ENCODE measurements at regions not wholly inside any gene's neighbourhood (a gene's known extent, or its start where the extent isn't known, plus 50 kb on each side); places are given as distances from the start of the nearest gene placed in this dataset.

DNA sequence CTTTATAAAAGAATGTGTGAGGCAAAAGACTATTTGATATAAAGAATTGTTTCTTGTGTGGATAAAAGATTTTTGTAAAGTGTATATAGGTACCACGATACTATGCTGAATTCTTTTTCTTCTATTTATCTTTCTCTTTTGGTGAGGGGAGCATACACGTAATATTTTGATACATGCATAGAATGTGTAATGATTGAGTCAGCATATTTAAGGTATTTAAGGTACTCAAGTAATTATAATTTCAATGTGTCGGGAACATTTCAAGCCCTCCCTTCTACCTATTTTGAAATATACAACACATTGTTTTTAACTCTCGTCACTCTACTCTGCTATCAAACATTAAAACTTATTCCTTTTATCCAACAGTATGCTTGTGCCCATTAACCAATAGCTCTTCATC lies 1221.6 kb upstream of the PHF14 start:
- TF ChIP-seq CTCF (conservative IDR thresholded peaks at IDR 0.05) = no peak

GRCh38 chr7:9761224-9761623 lies 1212.4 kb upstream of the PHF14 start:
- DNase-seq (ENCODE audit: low read depth, low spot score) = no peak
- H3K36me3 Mint-ChIP-seq (ENCODE audit: low read depth) = no peaks in the 10 kb centered on the region
- TF ChIP-seq CTCF (conservative IDR thresholded peaks at IDR 0.05) = no peak
- no peaks in the 10 kb centered on the region for H3K4me1 Mint-ChIP-seq
- H3K27me3 Mint-ChIP-seq (ENCODE audit: low read depth) = no peaks in the 10 kb centered on the region
- H3K4me3 Mint-ChIP-seq = no peak overlapping the region
- no peaks in the 10 kb centered on the region for H3K9me3 Mint-ChIP-seq
- H3K27ac Mint-ChIP-seq (ENCODE audit: unreplicated experiment) = no peak overlapping the region

More for the DNA sequence above, 1221.6 kb upstream of the PHF14 start:
- no peak for DNase-seq (ENCODE audit: low read depth, low spot score)
- Mint-ChIP-seq H3K4me3 (no peak overlapping the region), H3K27ac (ENCODE audit: unreplicated experiment) (no peak overlapping the region), H3K27me3 (ENCODE audit: low read depth) (no peaks in the 10 kb centered on the region), H3K4me1 (no peaks in the 10 kb centered on the region), H3K36me3 (ENCODE audit: low read depth) (no peaks in the 10 kb centered on the region), H3K9me3 (peaks cover 8% of the 10 kb centered on the region)

- DNase-seq (ENCODE audit: low read depth, low spot score) = no peak
- Mint-ChIP-seq H3K27me3 (ENCODE audit: low read depth) (no peaks in the 10 kb centered on the region), H3K4me3 (no peak overlapping the region), H3K4me1 (peaks cover 8% of the 10 kb centered on the region), H3K27ac (ENCODE audit: unreplicated experiment) (no peak overlapping the region), H3K9me3 (peaks cover 13% of the 10 kb centered on the region), H3K36me3 (ENCODE audit: low read depth) (no peaks in the 10 kb centered on the region)
- no peak for TF ChIP-seq CTCF (conservative IDR thresholded peaks at IDR 0.05)
Observed at GRCh38 chr7:9776900-9777299, 1196.8 kb upstream of the PHF14 start.

- no peak for TF ChIP-seq CTCF (conservative IDR thresholded peaks at IDR 0.05)
- Mint-ChIP-seq H3K27me3 (ENCODE audit: low read depth) (no peaks in the 10 kb centered on the region), H3K4me3 (no peak overlapping the region), H3K9me3 (peaks cover 10% of the 10 kb centered on the region), H3K36me3 (ENCODE audit: low read depth) (no peaks in the 10 kb centered on the region), H3K27ac (ENCODE audit: unreplicated experiment) (no peak overlapping the region), H3K4me1 (peaks cover 13% of the 10 kb centered on the region)
- DNase-seq (ENCODE audit: low read depth, low spot score) = no peak
Observed at GRCh38 chr7:9778367-9778766, 1195.3 kb upstream of the PHF14 start.

DNA sequence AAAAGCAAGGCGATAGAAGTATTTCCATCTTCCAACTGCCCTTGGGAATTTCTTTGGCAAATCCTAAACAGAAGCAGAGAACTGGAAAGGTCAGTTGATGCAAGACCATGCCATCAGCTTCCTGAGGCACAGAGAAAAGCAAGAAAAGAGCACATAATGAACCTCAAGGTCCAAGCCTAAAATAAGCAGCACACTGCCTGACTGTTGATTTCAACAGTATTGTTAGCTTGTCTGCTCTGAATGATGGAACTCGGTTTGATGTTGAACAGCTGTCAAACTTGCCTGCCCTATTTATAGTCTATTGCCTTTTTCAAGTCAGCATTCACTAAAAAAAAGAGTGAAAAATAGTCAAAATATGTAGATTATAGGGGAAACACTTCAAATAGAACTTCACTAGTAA lies 1192.0 kb upstream of the PHF14 start:
- no peaks in the 10 kb centered on the region for H3K36me3 Mint-ChIP-seq (ENCODE audit: low read depth)
- no peak overlapping the region for H3K27ac Mint-ChIP-seq (ENCODE audit: unreplicated experiment)
- no peak for TF ChIP-seq CTCF (conservative IDR thresholded peaks at IDR 0.05)
- no peak overlapping the region for H3K4me3 Mint-ChIP-seq
- H3K4me1 Mint-ChIP-seq = peaks cover 13% of the 10 kb centered on the region
- peaks cover 1% of the 10 kb centered on the region for H3K9me3 Mint-ChIP-seq
- no peak for DNase-seq (ENCODE audit: low read depth, low spot score)
- no peaks in the 10 kb centered on the region for H3K27me3 Mint-ChIP-seq (ENCODE audit: low read depth)

DNA sequence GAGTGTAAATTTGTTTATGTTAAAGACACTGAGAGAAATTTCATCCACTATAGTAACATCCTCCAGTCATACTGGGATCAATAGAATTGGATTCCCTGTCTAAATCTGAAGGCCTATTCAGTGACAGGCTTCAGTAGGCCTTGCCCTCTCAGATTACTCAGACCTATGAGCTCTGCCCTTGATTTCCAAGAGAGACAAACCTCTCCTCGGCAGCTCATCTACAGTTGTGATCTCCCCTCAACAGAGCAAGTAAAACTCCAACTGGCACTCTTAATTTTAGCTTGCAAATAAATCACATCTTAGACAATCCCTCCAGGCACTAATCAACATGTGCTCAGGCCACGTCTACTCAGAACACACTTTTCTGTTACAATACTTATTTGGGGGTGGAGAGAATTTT lies 1191.4 kb upstream of the PHF14 start:
- Mint-ChIP-seq H3K27me3 (ENCODE audit: low read depth) (no peaks in the 10 kb centered on the region), H3K4me3 (no peak overlapping the region), H3K27ac (ENCODE audit: unreplicated experiment) (no peak overlapping the region), H3K9me3 (no peaks in the 10 kb centered on the region), H3K4me1 (peaks cover 13% of the 10 kb centered on the region), H3K36me3 (ENCODE audit: low read depth) (no peaks in the 10 kb centered on the region)
- no peak for TF ChIP-seq CTCF (conservative IDR thresholded peaks at IDR 0.05)
- no peak for DNase-seq (ENCODE audit: low read depth, low spot score)

Data from neural crest cell (in vitro differentiated cells).